GM12874 (cell line): ENCODE measurements at regions not wholly inside any gene's neighbourhood (a gene's known extent, or its start where the extent isn't known, plus 50 kb on each side); places are given as distances from the start of the nearest gene placed in this dataset.

Source experiments
- TF ChIP-seq, protein P1 (sequence below): IDR thresholded peaks from 2 replicates; pipeline ENCODE4 v1.5.1; 2011; ENCODE audit warnings: low read depth, mild to moderate bottlenecking, control low read depth, low read length, moderate library complexity; ENCODE audit not compliant: insufficient read depth

DNA sequence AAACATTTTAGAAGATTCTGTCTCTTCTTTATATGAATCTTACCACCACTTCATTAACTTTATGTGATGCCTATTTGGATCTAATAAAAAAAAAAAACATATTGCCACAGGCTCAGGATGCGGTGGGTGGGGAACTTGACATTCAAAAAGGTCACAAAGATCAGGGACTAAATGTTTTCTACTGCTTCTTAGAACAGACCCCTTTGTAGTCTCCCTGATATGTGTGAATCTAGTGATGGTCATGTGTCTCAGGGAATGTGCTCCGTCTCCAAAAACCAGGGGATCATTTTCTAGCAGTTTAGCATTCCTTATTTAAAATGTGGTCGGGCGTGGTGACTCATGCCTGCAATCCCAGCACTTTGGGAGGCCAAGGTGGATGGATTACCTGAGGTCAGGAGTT is 807.8 kb upstream of the CHAC2 start:
- TF ChIP-seq, protein P1, sequence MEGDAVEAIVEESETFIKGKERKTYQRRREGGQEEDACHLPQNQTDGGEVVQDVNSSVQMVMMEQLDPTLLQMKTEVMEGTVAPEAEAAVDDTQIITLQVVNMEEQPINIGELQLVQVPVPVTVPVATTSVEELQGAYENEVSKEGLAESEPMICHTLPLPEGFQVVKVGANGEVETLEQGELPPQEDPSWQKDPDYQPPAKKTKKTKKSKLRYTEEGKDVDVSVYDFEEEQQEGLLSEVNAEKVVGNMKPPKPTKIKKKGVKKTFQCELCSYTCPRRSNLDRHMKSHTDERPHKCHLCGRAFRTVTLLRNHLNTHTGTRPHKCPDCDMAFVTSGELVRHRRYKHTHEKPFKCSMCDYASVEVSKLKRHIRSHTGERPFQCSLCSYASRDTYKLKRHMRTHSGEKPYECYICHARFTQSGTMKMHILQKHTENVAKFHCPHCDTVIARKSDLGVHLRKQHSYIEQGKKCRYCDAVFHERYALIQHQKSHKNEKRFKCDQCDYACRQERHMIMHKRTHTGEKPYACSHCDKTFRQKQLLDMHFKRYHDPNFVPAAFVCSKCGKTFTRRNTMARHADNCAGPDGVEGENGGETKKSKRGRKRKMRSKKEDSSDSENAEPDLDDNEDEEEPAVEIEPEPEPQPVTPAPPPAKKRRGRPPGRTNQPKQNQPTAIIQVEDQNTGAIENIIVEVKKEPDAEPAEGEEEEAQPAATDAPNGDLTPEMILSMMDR = no peak

DNA sequence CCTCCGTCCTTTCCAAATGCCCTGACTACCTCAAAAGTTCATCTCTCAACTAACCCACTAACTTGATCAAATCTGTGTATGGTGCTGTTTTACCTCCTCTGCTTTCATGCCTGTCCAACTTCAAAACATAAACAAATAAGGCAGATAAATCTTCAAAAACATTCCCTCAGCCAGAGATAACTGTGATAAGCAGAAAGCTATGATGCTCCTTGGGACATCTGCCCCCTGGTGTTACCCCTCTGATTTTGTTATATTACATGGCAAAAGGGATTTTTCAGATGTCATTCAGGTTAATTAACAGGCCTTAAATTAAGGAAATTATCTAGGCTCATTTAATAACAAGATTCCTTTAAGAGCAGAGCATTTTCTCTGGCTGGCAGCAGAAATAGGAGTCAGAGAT is 810.8 kb upstream of the CHAC2 start:
- TF ChIP-seq, protein P1 = no peak

DNA sequence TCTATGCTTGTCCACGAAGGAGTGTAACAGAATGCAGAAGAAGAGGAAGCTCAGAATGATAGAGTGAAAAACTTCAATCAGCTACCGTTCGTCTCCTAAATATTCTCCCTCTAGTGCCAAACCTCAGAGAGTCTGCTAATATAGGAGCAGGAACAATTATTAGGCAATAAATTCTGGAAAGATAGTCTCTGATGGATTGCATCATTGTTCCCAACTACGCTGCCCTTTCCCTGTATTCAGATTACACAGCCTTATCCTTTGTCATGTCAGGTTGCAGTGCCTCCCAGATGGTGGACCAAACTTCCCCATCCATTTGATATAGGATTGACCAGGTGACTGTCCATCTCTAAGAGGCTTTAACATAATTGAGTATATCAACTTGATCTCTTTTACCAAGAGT is 811.5 kb upstream of the CHAC2 start:
- TF ChIP-seq, protein P1 = no peak

DNA sequence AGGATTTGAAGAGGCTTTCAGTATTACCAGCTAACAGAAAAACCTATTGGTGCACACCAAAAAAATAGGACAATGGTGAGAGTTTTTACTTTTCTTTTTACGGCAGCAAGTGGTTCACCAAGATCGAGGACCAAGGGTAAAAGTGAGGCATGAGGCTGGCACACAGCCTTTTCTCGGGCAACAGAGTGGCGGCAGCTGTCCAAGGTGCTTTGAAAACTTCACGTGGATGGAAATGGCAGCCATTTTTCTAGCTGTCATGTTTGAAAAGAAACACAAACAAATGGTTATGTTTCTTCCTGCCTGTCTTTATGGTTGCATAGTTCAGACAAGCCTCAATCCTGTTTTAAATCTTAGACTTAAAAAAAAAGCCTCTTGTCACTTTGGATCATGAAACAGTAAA is 812.5 kb upstream of the CHAC2 start:
- TF ChIP-seq, protein P1 = no peak

DNA sequence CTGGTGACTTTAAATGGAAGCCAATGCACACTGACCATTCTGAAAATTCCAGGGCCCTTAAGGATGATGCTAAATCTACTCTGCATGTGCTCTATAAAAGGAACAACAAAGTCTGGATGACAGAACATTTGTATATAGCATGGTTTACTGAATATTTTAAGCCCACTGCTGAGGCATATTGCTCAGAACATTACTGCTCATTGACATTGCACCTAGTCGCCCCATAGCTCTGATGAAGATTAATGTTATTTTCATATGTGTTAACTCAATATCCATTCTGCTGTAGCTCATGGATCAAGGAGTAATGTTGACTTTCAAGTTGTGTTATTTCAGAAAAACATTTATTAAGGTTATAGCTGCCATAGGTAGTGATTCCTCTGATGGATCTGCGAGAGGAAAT is 827.5 kb upstream of the CHAC2 start:
- TF ChIP-seq, protein P1 = no peak

DNA sequence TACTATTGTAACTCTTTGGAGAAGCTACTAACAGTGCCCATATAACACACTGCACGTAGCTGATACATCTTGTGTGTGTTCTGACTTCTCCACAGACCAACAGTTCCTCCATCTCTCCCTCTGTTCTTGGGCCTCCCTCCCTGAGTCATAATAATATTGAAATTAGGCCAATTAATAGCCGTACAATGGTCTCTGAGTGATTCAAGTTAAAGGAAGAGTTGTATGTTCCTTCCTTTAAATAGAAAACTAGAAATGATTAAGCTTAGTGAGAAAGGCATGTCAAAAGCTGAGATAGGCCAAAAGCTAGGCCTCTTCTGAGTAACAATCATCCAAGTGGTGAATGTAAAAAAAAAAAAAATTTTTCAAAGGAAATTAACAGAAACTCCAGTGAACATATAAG is 828.4 kb upstream of the CHAC2 start:
- TF ChIP-seq, protein P1 = no peak

DNA sequence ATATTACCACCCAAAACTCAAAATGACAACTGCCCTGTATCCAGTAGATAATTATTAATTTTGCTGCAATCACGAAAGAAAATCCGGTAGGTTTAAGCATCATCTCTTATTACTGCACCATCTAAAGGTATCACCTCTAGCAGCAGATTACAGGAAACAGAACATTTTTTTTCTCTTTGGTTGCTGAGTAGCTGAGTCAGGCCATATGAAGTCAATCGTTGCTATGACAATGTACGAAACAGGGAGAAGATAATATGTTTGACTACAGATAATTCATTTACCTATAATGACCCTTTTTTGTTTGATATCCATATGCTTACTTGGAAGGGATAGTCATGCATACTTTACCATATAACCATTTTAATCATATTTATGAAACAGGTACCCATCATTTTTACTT is 831.6 kb upstream of the CHAC2 start:
- TF ChIP-seq, protein P1 = no peak
